AG10803 (cell line): ENCODE measurements at regions not wholly inside any gene's neighbourhood (a gene's known extent, or its start where the extent isn't known, plus 50 kb on each side); places are given as distances from the start of the nearest gene placed in this dataset.
A peak's percentile ranks its signal among the peaks of the same experiment; 100 is the strongest.

Experiments used
- DNase-seq: peaks from one replicate; pipeline ENCODE4 v3.0.0; 2010; ENCODE audit warnings: low read depth
- H3K4me3 ChIP-seq: 2 replicates; pipeline ENCODE4 v1.5.1; 2011; ENCODE audit warnings: mild to moderate bottlenecking, low read length, control low read depth
- TF ChIP-seq, protein P1 (sequence below): conservative IDR thresholded peaks from 2 replicates; pipeline ENCODE4 v1.5.1; 2011; ENCODE audit warnings: mild to moderate bottlenecking, low read length, control low read depth, inconsistent platforms

- TF ChIP-seq, protein P1, sequence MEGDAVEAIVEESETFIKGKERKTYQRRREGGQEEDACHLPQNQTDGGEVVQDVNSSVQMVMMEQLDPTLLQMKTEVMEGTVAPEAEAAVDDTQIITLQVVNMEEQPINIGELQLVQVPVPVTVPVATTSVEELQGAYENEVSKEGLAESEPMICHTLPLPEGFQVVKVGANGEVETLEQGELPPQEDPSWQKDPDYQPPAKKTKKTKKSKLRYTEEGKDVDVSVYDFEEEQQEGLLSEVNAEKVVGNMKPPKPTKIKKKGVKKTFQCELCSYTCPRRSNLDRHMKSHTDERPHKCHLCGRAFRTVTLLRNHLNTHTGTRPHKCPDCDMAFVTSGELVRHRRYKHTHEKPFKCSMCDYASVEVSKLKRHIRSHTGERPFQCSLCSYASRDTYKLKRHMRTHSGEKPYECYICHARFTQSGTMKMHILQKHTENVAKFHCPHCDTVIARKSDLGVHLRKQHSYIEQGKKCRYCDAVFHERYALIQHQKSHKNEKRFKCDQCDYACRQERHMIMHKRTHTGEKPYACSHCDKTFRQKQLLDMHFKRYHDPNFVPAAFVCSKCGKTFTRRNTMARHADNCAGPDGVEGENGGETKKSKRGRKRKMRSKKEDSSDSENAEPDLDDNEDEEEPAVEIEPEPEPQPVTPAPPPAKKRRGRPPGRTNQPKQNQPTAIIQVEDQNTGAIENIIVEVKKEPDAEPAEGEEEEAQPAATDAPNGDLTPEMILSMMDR: no peak
Observed at GRCh38 chr12:89976866-89977265, 268.2 kb upstream of the ATP2B1 start.

DNA sequence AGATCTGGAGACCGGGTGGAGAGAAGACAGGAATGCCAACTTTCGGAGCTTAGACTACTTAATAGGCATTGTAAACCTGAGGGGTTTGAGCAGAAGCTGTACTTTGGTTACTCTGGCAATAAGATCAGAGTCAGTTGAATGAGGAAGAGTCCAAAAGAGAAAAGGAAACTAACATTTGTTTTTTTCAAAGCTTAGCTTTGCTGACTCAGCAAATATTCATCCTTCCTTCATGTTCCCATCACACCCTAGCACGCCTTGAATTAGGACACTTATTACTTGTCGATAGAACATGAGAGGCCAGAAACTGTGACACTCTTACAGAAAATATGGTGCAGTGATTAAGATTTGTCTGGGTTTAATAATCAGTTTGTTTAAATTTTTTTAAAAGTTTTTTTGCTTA lies 266.9 kb upstream of the ATP2B1 start:
- TF ChIP-seq, protein P1: no peak
- no peak overlapping the region for H3K4me3 ChIP-seq
- DNase-seq: no peak

More at GRCh38 chr12:89976866-89977265, 268.2 kb upstream of the ATP2B1 start:
- peak; percentile 35 for DNase-seq
- no peak overlapping the region for H3K4me3 ChIP-seq

GRCh38 chr12:89971880-89972279 lies 263.2 kb upstream of the ATP2B1 start:
- TF ChIP-seq, protein P1: no peak
- H3K4me3 ChIP-seq: no peak overlapping the region
- peak; percentile 36 for DNase-seq

GRCh38 chr12:89970722-89971121 lies 262.1 kb upstream of the ATP2B1 start:
- TF ChIP-seq, protein P1: no peak
- no peak for DNase-seq
- no peak overlapping the region for H3K4me3 ChIP-seq

DNA sequence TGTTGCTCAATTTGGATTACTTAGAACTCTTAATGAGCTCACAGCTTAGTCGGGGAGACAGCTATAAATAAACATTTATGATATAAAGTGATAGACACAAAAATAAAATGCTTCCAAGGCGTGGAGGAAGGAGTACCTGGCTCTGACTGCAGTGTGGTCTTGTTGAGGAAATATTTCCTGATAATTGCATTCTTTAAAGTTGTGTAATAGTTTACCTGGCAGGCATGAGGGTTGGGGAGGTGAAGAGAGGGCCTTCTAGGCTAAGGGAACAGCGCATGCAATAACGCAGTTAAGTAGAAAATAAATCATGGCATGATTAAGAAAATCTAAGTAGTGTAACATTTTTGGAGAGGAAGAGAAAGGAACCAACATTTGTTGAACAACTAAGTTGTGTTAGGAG lies 260.5 kb upstream of the ATP2B1 start:
- no peak overlapping the region for H3K4me3 ChIP-seq
- DNase-seq: no peak
- TF ChIP-seq, protein P1: no peak

DNA sequence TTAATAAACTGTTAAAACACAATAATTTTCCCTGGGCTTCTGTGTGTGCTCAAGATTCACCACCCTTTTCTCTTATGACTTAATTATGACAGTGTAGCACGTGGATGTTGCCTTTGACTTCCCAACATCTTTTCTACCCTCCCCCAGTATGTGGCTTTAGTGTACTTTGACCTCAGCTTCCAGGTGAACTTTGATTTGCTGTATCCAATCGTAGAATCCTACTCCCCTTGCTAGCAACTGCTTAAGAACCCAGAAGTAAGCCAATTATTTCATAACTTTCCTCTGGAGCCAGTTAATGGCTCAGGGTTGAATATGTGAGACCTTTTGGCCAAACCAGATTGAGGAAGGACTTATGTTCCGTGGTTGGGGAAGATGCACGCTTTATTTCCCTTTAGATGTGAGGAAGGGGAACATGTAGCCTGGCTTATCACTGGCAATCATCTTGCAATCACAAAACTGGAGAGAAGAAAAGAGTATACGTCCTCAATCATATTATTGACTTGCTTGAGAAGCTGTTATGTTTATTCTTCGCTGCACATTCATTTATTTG lies 259.6 kb upstream of the ATP2B1 start:
- H3K4me3 ChIP-seq: no peak overlapping the region
- no peak for DNase-seq
- TF ChIP-seq, protein P1: no peak

- TF ChIP-seq, protein P1: no peak
- DNase-seq: no peak
- H3K4me3 ChIP-seq: no peak overlapping the region
Observed at GRCh38 chr12:89966495-89967240, 258.0 kb upstream of the ATP2B1 start.
